Fibroblast of mammary gland (primary cell): ENCODE measurements at regions not wholly inside any gene's neighbourhood (a gene's known extent, or its start where the extent isn't known, plus 50 kb on each side); places are given as distances from the start of the nearest gene placed in this dataset.

Experiments used
- DNase-seq: peaks from one replicate; pipeline ENCODE4 v3.0.0-alpha.2; 2010; ENCODE audit warnings: low read depth
- H3K4me3 ChIP-seq: 2 replicates; pipeline ENCODE4 v1.5.1; 2011; ENCODE audit warnings: low read depth, mild to moderate bottlenecking, low read length, moderate library complexity; ENCODE audit not compliant: control insufficient read depth
- CTCF ChIP-seq: conservative IDR thresholded peaks from 2 replicates; pipeline ENCODE4 v1.5.1; 2011; ENCODE audit warnings: low read depth, low read length, inconsistent platforms; ENCODE audit not compliant: control insufficient read depth, insufficient read depth

- DNase-seq: no peak
- no peak for TF ChIP-seq CTCF
- no peak overlapping the region for H3K4me3 ChIP-seq
Observed at GRCh38 chr14:65185829-65186228, 83.5 kb upstream of the MAX start.

GRCh38 chr14:65186951-65187350, 84.6 kb upstream of the MAX start:
- no peak for TF ChIP-seq CTCF
- no peak for DNase-seq
- no peak overlapping the region for H3K4me3 ChIP-seq

- H3K4me3 ChIP-seq: no peak overlapping the region
- no peak for TF ChIP-seq CTCF
- DNase-seq: no peak
Observed at GRCh38 chr14:65187421-65188049, 85.2 kb upstream of the MAX start.

- TF ChIP-seq CTCF: no peak
- no peak overlapping the region for H3K4me3 ChIP-seq
- no peak for DNase-seq
Observed at GRCh38 chr14:65190312-65190711, 88.0 kb upstream of the MAX start.

- no peak for DNase-seq
- no peak for TF ChIP-seq CTCF
- no peak overlapping the region for H3K4me3 ChIP-seq
Observed at GRCh38 chr14:65191716-65192115, 89.4 kb upstream of the MAX start.

GRCh38 chr14:65192686-65193085, 90.4 kb upstream of the MAX start:
- no peak for DNase-seq
- H3K4me3 ChIP-seq: no peak overlapping the region
- no peak for TF ChIP-seq CTCF

- DNase-seq: no peak
- TF ChIP-seq CTCF: no peak
- no peak overlapping the region for H3K4me3 ChIP-seq
Observed at GRCh38 chr14:65193916-65194590, 91.7 kb upstream of the MAX start.
